Thyroid gland (tissue), 4 donors: ENCODE measurements at regions not wholly inside any gene's neighbourhood (a gene's known extent, or its start where the extent isn't known, plus 50 kb on each side); places are given as distances from the start of the nearest gene placed in this dataset.

Source experiments
- CTCF ChIP-seq, 6 experiments: fragments of 200-600 bp in 3 of 6; fragments of 450-650 bp in 3 of 6; sonication (generic) in 3 of 6; IDR thresholded peaks; one replicate each; pipeline ENCODE4 v1.5.1; 2016 to 2019; ENCODE audit warnings: antibody characterized with exemption in 6 of 6, mild to moderate bottlenecking in 2 of 6, inconsistent platforms in 1 of 6, moderate library complexity in 1 of 6
- POLR2A ChIP-seq, 2 donors: fragments of 450-650 bp; IDR thresholded peaks; one replicate each; pipeline ENCODE4 v1.6.1; 2017; ENCODE audit warnings: antibody characterized with exemption in 2 of 2, mild to moderate bottlenecking in 2 of 2, moderate library complexity in 1 of 2

DNA sequence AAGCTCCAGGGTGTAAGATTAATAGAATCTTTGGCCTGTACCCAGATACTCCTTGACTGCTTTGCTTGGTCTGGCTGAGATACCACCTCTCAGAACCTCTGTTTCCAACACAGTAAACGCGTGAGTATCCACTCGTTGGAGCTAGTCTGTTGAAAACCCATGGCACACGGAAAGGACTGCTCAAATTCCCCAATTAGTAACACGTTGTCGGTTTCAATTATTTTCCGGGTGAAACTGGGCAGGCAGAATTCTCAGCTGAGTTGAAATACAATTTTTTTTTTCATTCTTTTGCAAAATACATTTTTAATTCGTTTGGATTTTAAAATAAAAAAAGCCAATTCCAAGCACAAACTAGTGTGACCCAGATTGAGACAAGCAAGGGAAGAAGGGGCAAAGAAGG, 120.5 kb downstream of the MAF start:
- TF ChIP-seq CTCF (IDR thresholded peaks at IDR 0.05) (no peak), POLR2A (IDR thresholded peaks at IDR 0.05) (no peak)
